Inflammatory macrophage (primary cell): ENCODE measurements at regions not wholly inside any gene's neighbourhood (a gene's known extent, or its start where the extent isn't known, plus 50 kb on each side); places are given as distances from the start of the nearest gene placed in this dataset.
A peak's percentile ranks its signal among the peaks of the same experiment; 100 is the strongest.

Source experiments
- DNase-seq, 2 donors: peaks; one replicate each; pipeline ENCODE4 v3.0.0-alpha.2; 2020 to 2022

DNA sequence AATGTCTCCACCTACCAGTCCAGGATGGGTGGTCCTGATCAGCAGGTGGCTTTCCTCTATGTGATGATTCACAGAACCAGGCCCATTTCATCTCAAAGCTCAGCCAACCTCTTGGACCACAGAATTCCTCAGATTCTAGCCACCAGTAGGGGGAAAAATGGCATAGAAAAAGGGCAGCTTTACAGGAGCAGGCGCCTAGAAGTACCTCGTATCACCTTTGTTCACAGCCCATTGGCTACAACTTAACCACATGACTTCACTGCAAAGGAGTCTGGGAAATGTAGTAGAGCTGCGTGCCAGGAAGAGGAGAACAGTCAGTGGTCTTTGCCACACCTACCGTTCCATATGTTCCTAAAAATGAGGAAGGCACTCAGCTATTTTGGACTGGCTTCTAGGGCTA lies 62.8 kb upstream of the DTNA start:
- DNase-seq, result no peak

DNA sequence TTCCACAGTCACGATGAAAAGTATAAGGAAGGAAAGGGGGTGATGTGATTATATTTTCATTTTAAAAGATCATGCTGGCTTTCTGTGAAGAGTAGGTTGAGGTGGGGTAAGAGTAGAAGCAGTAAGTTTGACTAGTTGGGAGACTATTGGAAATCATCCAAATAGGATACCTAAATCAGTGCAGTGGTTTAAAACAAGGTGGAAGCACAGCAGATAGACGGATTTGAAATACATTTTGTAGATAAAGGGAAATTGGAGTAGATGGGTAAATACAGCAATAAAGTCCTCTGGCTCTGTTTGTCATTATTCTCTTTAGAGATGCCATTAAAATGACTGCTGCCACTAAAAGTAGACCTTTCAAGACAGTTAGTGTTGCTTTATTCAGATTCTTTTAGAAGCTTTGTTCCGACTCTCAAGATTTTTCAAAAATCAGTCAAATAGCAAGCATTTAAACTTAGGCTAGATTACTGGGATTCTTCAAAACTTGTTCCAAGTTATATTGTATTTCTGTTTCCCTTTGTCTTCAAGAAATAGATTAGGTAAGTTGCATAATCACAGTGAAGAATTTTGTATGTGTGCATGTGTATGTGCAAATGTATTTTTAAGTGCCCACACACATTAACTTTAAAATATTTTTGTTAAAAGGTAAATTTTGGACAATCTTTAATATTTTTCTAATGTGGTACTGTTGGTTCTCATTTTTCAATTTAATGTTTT lies 61.7 kb upstream of the DTNA start:
- no peak for DNase-seq

DNA sequence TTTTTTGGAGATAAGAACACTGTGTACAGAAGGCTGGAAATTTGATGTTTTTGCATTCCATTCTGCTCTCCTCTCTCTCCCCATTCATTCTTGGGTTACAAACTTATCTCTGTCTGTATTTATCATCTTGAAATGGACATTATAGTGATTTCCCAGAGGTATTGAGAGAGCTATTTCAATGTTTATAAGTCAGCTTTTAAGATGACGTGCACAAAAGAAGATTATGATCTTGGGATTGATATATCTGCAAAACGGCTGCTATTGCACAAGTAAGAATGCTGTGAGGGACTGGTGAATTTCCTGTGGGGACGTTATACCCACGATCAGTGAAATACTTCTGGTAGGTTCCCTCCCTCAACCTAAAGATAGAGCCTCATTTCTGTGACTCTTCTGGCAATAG lies 61.0 kb upstream of the DTNA start:
- no peak for DNase-seq

DNA sequence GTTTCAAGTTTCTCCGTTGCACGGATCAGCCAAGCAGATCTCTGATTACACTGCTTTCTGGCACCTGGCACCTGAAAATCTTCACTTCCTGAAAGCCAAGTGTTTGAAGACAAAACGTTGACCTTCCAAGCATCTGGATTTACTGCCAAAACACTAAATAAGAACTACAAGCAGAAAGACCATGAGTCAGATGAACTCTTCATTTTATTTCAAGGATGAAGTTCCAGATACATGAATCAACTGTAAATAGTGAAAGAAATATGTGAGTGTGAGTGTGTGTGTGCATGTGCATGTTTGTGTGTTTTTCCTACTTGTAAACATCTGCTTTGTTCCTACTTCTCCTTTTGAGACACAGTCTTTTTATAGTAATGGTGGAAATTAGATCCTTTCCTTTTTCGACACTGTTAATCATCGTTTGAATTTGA lies 60.0 kb upstream of the DTNA start:
- no peak for DNase-seq

DNA sequence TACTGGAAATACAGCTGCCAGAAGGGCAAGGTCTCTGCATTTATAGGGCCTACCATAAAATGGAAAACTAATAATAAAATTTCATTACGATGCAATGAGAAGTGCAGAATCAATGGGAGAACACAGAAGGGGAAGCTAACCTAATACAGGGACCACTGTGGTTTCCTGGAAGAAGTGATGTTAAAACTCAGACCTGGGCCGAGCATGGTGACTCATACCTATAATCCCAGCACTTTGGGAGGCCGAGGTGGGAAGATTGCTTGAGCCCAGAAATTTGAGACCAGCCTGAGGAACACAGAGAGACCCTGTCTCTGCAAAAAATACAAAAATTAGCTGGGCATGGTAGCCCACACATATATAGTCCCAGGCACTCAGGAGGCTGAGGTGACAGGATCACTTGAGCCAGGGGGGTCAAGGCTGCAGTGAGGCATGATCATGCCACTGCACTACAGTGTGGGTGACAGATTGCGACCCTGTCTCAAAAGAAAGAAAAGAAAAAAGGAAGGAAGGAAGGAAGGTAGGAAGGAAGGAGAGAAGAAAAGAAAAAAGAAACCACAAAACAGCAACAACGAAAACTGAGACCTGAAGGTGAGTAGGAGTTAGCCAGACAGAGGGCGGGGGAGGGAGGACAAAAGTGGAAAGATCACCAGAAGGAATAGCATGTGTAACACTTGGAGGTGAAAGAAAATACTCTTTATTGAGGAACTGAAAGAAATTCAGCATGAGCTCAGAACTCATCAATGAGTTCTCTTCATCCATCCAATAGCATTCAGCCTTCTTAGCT lies 58.3 kb upstream of the DTNA start:
- DNase-seq, result no peak

DNA sequence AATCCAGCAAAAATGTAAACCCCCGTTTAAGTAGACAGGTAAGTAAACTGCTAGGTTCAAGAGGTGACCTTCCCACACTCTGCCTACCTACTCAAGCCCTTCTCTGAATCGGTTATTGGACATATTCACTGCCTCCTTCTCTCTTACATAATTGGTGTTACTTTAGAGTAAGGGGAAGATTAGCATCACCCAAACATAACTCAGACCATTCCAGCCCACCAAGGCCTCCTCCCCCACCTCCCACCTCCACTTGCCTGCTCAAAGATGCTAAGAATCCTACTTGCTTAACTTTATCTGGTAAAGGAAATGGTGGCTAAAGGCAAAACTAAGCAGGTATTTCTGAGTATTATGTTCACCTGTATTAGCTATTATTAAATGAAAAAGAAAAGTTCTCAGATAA lies 55.0 kb upstream of the DTNA start:
- DNase-seq, result no peak

DNA sequence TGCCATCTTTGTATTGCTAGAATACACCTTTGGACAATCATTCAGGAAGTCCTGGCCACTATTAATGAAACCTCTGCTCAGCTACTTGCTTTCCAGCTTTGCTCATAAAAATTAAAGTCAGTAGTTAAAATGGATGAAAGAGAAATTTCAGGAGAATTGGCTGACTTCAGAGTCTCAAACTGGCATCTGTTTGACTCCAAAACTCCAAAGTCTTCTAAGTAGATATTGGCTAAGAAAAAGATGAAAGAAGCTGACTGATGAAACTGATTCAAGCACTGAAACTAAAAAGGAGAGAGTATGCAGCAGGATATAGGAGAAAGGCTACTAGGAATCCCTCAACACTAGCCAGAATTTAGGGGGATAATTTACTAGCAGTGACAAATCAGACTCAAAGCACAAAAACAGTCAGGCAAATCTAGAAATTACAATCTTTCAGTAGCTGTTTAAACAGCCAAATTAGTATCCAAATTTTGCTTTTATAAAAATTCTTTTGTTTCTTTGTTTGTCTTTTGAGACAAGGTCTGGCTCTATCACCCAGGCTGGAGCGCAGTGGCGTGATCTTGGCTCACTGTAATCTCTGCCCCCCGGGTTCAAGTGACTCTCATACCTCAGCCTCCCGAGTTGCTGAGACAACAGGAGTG lies 52.1 kb upstream of the DTNA start:
- no peak for DNase-seq

DNA sequence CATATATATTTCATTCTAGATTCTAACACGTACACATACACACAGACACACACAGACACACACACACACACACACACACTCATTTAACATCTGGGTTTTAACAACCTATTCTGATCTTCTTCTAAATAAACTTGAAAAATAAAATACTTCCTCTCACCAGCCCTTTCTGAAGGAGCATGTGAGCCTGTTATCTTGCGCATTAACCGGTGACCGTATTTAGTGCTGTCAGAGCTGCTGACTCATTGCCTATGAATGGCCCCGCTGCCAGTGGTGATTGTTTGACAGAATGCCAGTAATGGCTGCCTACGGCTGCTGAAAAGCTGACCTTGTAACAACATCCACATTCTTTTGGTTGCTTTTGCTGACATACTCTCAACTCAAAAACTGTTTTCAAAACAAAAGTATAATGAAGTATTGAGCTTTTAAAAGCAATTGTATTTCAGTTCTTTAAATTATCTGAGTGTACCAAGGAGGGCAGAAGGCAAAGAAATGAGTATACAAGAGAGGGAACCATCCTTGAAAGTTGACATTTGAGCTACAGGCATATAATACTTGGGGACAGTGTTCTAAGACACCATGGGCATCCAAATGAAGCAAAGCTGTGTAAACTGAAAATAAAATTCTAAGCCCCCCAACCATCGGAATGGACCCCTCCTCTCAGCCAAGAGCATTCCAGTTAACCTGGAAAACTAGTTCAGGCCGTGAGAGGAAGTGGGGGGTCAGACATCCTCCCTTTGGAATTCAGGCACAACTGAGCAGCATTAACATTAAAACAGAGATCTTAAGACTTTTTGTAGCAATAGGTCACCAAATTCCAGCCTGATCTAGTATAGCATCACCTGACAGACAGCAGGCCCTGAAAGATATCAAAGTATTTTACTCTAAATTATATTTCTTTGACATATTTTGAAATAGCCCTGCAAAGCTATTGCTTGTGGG lies 50.2 kb upstream of the DTNA start:
- DNase-seq, result peak; percentile 91 to 95
